Activated CD8-positive, alpha-beta T cell treated with anti-CD3 and anti-CD28 coated beads, Interleukin-2, amount 10 ng/mL, durations not matched to agents 7 days and 5 days (primary cell): ENCODE measurements at regions not wholly inside any gene's neighbourhood (a gene's known extent, or its start where the extent isn't known, plus 50 kb on each side); places are given as distances from the start of the nearest gene placed in this dataset.

Experiments used
- ATAC-seq: fragments of 150-1000 bp; cut with Tn5 transposase; one replicate; pipeline ENCODE4 v1.10.0; 2021; ENCODE audit warnings: moderate library complexity
- CTCF ChIA-PET: fragments of 350-600 bp; sonication (Branson Sonifier 250); formaldehyde crosslinking; loops from one replicate; lab custom pipeline; 2021; ENCODE audit warnings: antibody characterized with exemption; lab: Charles Lee
- POLR2A ChIA-PET: fragments of 350-600 bp; sonication (Branson Sonifier 250); formaldehyde crosslinking; loops from one replicate; lab custom pipeline; 2021; ENCODE audit warnings: antibody characterized with exemption; lab: Charles Lee
- DNase-seq: peaks from one replicate; pipeline ENCODE4 v3.0.0-alpha.2; 2020
- H3K27ac Mint-ChIP-seq: one replicate; pipeline ENCODE4 v1.8.0; 2021; ENCODE audit warnings: mild to moderate bottlenecking, mixed read lengths
- H3K27me3 Mint-ChIP-seq: one replicate; pipeline ENCODE4 v1.8.0; 2021; ENCODE audit warnings: low read depth, mixed read lengths
- H3K36me3 Mint-ChIP-seq: one replicate; pipeline ENCODE4 v1.8.0; 2021; ENCODE audit warnings: low read depth, mixed read lengths
- H3K4me1 Mint-ChIP-seq: one replicate; pipeline ENCODE4 v1.8.0; 2021; ENCODE audit warnings: low read depth, mixed read lengths
- H3K4me3 Mint-ChIP-seq: one replicate; pipeline ENCODE4 v1.8.0; 2021; ENCODE audit warnings: mild to moderate bottlenecking, mixed read lengths
- H3K9me3 Mint-ChIP-seq: one replicate; pipeline ENCODE4 v1.8.0; 2022; ENCODE audit warnings: mixed read lengths; ENCODE audit not compliant: insufficient read depth

DNA sequence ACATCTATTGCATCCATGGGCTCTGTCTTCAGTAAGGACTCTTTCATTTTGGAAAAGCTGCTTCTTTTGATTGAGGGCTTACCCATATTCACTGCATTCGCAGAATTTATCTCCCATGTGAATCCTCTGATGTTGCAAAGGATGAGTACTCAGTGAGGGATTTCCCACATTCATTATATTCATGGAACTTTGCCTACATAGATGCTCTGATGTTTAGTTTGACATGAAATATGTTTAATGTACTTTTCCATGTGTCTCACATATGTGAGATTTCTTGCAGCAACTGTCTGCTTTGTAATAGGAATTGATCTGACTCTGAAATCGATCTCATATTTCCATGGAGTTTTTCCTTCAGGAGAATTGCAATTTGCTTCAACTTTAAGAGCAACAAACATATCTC lies 1699.6 kb upstream of the FLRT2 start:
- Mint-ChIP-seq H3K36me3 (no peaks in the 10 kb centered on the region), H3K9me3 (peaks cover 13% of the 10 kb centered on the region), H3K4me1 (no peaks in the 10 kb centered on the region), H3K4me3 (no peak overlapping the region), H3K27me3 (no peaks in the 10 kb centered on the region), H3K27ac (no peak overlapping the region)
- ATAC-seq (no peak), DNase-seq (no peak)
- ChIA-PET CTCF (no interaction called here), POLR2A (no interaction called here)

DNA sequence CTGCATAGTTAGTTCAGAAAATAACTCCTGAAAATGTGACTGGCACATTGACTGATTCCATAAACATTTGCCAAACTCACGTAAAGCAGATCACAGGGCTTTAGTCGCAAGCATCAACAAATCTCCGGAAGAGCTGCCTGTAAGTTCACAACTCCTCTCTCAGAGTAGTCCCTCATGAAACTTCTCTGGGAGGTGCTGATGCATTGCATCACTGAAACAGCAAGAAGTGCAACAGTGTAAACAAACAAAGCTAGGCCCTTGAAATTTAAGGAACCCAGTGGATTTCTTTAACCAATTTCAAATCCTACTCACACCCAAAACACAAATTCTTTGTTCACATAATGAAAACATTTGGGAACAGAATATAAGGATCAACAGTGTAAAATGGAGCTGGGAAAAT lies 1691.7 kb upstream of the FLRT2 start:
- CTCF ChIA-PET = no interaction called here
- Mint-ChIP-seq H3K36me3 (no peaks in the 10 kb centered on the region), H3K4me3 (no peak overlapping the region), H3K27ac (no peak overlapping the region), H3K27me3 (no peaks in the 10 kb centered on the region), H3K4me1 (no peaks in the 10 kb centered on the region), H3K9me3 (no peaks in the 10 kb centered on the region)
- POLR2A ChIA-PET = no interaction called here
- DNase-seq = no peak
- no peak for ATAC-seq

DNA sequence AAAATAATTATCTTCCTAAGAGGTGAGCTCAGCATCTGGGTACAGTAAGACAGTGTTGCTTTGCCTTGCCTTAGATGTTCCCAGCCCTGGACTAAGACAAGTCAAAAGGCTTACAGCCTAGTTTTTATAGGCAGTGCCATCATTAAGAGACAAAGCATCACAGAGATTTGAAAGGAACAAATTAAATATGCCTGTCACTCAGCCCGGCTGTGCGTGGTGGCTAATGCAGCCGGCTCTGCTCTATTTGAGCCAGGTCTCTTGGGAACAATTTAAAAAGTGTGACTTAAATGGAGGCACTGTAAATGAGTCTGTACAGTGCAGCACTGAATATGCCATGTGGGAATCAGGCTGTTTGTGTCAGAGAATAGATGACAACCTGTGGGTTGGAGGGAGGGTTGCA lies 1687.4 kb upstream of the FLRT2 start:
- H3K27me3 Mint-ChIP-seq = no peaks in the 10 kb centered on the region
- CTCF ChIA-PET = no interaction called here

DNA sequence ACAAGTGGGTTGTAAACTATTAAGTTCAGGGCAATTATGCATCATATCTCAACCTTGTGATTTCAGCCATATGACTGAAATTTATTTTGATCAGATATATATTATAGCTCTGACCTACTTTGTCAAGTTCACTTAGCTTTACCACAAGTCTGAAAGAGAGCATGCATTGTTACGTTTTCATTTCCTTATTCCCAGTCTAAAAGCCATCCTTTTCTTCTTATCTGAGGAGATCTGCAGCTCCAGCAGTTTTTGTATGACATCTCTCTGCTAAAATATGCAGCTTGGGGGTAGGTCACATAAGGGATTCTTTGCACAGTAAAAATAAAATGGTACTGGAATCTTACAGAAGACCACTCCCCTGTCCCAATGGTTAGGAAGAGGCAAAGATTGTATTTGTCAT lies 1682.8 kb upstream of the FLRT2 start:
- H3K27ac Mint-ChIP-seq = no peak overlapping the region
- ATAC-seq (no peak), DNase-seq (no peak)
- CTCF ChIA-PET = no interaction called here
- H3K4me1 Mint-ChIP-seq = no peaks in the 10 kb centered on the region
- no peaks in the 10 kb centered on the region for H3K27me3 Mint-ChIP-seq
- POLR2A ChIA-PET = no interaction called here
- H3K4me3 Mint-ChIP-seq = no peak overlapping the region
- no peaks in the 10 kb centered on the region for H3K36me3 Mint-ChIP-seq
- no peaks in the 10 kb centered on the region for H3K9me3 Mint-ChIP-seq

More for the DNA sequence above, 1687.4 kb upstream of the FLRT2 start:
- POLR2A ChIA-PET = no interaction called here
- DNase-seq (no peak), ATAC-seq (no peak)
- Mint-ChIP-seq H3K36me3 (no peaks in the 10 kb centered on the region), H3K4me1 (no peaks in the 10 kb centered on the region), H3K4me3 (no peak overlapping the region), H3K27ac (no peak overlapping the region), H3K9me3 (no peaks in the 10 kb centered on the region)

DNA sequence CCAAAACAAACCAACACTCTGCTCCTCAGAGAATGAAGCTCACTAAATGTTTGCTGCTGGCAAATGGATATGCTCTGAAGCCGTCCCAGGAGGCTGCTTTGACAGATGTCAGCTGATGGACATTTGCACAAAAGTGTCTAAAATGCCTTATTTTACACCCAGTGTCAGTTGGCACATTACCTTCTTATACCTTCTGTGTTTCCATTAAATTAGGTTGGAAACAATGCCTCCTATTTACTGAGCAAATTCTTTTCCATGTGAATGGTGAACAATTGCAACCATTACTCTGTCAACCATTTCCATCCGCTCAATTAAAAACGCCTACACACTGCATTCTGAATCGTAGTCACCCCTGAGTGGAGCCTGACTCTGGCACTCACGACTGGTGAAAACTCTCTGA lies 1679.9 kb upstream of the FLRT2 start:
- Mint-ChIP-seq H3K27me3 (no peaks in the 10 kb centered on the region), H3K4me1 (no peaks in the 10 kb centered on the region), H3K27ac (no peak overlapping the region), H3K4me3 (no peak overlapping the region), H3K9me3 (peaks cover 4% of the 10 kb centered on the region), H3K36me3 (no peaks in the 10 kb centered on the region)
- ATAC-seq (no peak), DNase-seq (no peak)
- ChIA-PET POLR2A (no interaction called here), CTCF (no interaction called here)

DNA sequence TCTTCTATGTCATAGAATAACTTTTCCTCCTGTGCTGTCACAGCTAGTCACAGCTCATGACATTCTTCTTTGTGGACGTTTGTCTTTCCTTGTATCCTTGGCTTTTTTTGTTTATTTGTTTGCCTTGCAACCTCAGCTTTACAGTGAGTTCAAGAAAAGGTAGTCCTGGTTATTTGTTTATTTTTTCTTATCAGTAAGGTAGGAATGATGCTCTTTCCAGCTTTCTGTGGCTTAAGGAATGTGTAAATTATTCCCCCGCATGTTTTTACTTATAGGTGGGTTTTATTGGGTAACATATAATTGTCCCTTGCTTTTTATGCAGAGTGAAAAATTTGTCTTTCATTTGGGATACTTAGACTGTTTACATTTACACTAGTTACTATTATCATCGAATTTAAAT lies 1673.6 kb upstream of the FLRT2 start:
- H3K9me3 Mint-ChIP-seq = peaks cover 17% of the 10 kb centered on the region
- no peak overlapping the region for H3K4me3 Mint-ChIP-seq
- H3K4me1 Mint-ChIP-seq = no peaks in the 10 kb centered on the region
- ATAC-seq (no peak), DNase-seq (no peak)
- POLR2A ChIA-PET = no interaction called here
- H3K36me3 Mint-ChIP-seq = no peaks in the 10 kb centered on the region
- CTCF ChIA-PET = no interaction called here
- no peaks in the 10 kb centered on the region for H3K27me3 Mint-ChIP-seq
- H3K27ac Mint-ChIP-seq = no peak overlapping the region

DNA sequence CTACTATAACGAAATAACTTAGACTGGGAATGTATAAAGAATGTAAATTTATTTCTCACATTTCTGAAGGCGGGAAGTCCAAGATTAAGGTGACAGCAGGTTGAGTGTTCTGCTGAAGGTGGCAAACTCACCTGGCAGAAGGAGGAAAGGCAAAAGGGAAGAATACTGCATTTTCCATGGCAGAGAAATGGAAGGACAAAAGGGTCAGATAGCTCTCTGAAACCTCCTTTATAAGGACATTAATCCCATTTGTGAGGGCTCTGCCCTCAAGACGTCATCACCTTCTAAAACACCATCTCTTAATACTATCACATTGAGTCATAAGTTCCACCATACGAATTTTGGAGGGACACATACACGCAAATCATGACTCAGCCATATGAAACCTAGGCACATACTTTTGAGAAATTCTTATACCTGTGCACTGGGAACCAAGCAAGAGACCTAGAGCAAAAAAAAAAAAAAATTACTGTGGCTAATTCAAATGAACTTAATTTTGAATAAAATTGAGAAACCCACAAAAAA lies 1669.3 kb upstream of the FLRT2 start:
- ChIA-PET CTCF (no interaction called here), POLR2A (no interaction called here)
- H3K27me3 Mint-ChIP-seq = no peaks in the 10 kb centered on the region
- H3K27ac Mint-ChIP-seq = no peak overlapping the region
- no peak overlapping the region for H3K4me3 Mint-ChIP-seq
- DNase-seq (no peak), ATAC-seq (no peak)
- H3K9me3 Mint-ChIP-seq = peaks cover 14% of the 10 kb centered on the region
- H3K36me3 Mint-ChIP-seq = no peaks in the 10 kb centered on the region
- no peaks in the 10 kb centered on the region for H3K4me1 Mint-ChIP-seq

DNA sequence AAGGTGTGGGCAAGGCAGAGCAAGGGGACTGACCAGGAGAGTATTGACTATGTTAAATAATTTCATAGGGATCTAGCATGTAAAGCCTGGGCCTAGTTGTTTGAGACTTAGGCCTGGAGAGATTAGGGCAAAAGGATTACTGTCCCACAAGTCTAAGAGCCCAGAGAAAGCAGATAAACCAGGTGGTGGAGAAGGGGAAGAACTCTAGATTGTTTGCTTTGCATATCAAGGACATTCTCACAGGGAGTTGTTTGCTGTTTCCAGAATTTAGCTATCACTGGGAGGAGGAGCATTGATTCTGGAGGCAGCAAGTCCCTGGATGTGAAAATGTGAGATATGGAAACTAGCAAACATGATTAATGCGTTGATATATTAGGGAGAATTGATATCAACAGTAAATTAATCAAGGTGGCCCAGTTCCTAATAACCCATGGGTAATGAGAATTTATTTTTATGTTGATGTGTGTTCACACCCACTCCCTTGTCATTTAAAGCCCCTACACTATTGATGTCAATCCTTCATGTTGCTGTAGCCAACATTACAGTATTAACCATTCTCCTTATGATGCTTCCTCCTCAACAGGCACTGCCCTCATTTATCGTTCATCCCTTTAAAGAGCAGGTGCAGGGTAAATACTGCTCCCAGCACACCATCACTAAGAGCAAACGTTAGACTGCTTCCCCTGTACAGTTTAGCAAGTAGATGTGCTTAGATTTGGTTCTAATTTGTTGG lies 1666.7 kb upstream of the FLRT2 start:
- Mint-ChIP-seq H3K36me3 (no peaks in the 10 kb centered on the region), H3K27ac (no peak overlapping the region), H3K27me3 (no peaks in the 10 kb centered on the region), H3K9me3 (peaks cover 11% of the 10 kb centered on the region), H3K4me1 (no peaks in the 10 kb centered on the region), H3K4me3 (no peak overlapping the region)
- DNase-seq (no peak), ATAC-seq (no peak)
- POLR2A ChIA-PET = no interaction called here
- CTCF ChIA-PET = no interaction called here

DNA sequence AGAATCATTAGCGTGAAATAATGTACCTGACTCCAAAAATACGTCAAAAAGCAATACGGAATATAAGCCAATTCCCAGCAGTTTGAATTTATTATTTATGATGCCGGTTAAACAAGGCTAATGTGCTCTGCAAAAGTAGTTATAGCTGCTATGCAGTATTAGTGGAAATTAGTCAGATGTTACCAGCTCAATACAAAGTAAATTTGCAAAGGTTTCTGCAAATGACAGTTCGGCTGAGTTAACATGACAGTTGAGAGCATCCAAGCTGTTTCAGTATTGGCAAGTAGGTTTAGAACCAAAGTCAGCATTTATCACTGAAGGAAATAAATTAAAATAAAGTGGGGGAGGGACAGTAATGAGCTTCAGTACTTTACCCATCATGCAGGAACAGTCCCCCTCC lies 1665.8 kb upstream of the FLRT2 start:
- CTCF ChIA-PET = no interaction called here
- Mint-ChIP-seq H3K4me1 (no peaks in the 10 kb centered on the region), H3K36me3 (no peaks in the 10 kb centered on the region), H3K27ac (no peak overlapping the region), H3K27me3 (no peaks in the 10 kb centered on the region), H3K9me3 (peaks cover 3% of the 10 kb centered on the region), H3K4me3 (no peak overlapping the region)
- no peak for ATAC-seq
- POLR2A ChIA-PET = no interaction called here
- no peak for DNase-seq

DNA sequence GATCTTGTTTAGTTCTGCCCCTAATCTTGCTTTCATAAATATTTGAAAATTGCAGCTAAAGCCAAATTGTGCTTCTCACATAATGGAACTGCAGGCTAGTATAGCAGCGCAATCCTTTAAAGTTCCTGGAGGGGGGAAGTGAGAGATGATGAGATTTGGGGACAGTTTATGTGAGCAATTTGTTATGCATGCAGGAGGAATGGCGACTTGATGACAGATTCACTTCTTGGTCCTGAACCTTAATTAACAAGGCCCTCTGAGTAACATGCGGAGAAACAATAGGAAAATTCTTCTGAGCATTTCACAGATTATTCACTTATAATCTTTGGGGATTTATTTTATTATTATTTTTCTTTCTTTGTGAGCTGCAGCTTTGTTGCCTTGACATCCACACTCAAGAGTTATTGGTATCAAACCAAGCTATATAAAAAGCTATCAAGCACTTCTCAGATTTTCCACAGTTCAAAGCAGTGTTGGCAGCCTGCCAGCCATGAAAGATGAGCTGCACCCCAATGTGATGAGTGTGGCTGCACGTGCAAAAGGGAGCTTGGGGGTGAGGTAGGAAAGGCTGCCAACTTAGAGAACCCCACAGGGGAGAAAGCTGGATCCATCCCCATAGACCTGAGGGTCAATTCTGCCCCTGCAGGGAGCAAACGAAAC lies 1662.2 kb upstream of the FLRT2 start:
- no peaks in the 10 kb centered on the region for H3K27me3 Mint-ChIP-seq
- DNase-seq (no peak), ATAC-seq (no peak)
- H3K9me3 Mint-ChIP-seq = peaks cover 3% of the 10 kb centered on the region
- CTCF ChIA-PET = no interaction called here
- POLR2A ChIA-PET = no interaction called here
- H3K4me3 Mint-ChIP-seq = no peak overlapping the region
- H3K36me3 Mint-ChIP-seq = no peaks in the 10 kb centered on the region
- H3K4me1 Mint-ChIP-seq = no peaks in the 10 kb centered on the region
- no peak overlapping the region for H3K27ac Mint-ChIP-seq

DNA sequence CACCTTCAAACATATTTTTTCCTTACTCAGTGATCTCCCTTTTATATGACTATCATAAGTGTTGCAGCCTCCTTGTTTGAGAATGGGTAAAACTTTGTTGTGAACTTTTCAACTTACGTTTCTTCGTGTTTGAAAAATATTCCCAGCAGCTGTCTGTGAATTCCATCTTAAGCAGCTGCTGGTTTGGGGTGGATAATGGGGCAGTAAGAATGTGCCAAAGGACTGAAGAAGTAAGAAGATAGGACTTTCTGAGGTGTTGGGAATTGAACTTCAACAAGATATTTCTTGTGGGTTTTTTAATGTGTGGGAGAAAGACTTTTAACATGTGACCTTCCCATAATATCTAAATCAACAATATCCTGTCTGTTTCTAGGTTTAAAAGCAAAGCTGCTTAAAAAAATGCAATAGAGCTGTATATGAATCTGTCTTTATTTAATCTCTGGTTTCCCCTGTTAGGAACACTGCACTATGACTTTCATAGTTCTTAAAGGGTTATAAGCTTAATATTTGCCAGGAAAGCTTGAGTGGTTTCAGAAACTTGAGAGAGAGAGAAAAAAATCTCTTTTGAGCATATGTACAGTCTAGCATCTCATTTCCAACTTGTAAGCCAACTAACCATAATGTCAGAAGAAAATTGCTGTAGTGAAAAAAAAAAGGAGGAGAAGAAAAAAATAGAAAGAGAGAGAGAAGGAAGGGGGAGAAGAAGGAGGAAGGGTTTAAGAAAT lies 1659.2 kb upstream of the FLRT2 start:
- no peak overlapping the region for H3K27ac Mint-ChIP-seq
- ChIA-PET POLR2A (no interaction called here), CTCF (no interaction called here)
- H3K9me3 Mint-ChIP-seq = peaks cover 10% of the 10 kb centered on the region
- H3K27me3 Mint-ChIP-seq = no peaks in the 10 kb centered on the region
- H3K36me3 Mint-ChIP-seq = no peaks in the 10 kb centered on the region
- no peak overlapping the region for H3K4me3 Mint-ChIP-seq
- H3K4me1 Mint-ChIP-seq = no peaks in the 10 kb centered on the region
- no peak for ATAC-seq
- DNase-seq = no peak

DNA sequence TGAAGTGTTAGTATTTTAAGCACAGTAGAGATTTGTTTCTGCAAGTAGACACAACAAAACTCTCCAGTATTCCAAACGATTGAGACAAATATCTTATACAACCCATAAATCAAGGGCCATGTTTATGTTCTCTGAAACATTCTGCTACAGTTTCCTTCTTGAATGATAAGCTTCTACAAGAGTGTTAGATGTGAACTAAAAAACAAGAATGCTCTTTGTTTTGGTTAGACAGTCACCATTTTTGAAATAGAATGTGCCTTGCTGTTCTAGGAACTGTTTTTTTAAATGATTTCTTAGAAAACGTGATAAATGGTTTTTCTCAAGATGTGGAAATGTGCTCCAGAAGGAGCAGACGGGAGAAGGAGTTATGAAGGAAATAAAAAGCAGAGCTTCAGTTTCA lies 1656.3 kb upstream of the FLRT2 start:
- ChIA-PET CTCF (no interaction called here), POLR2A (no interaction called here)
- H3K4me1 Mint-ChIP-seq = no peaks in the 10 kb centered on the region
- H3K4me3 Mint-ChIP-seq = no peak overlapping the region
- no peak for ATAC-seq
- no peaks in the 10 kb centered on the region for H3K36me3 Mint-ChIP-seq
- DNase-seq = no peak
- H3K27me3 Mint-ChIP-seq = no peaks in the 10 kb centered on the region
- H3K9me3 Mint-ChIP-seq = peaks cover 15% of the 10 kb centered on the region
- no peak overlapping the region for H3K27ac Mint-ChIP-seq
